Mammary epithelial cell (primary cell): ENCODE measurements at regions not wholly inside any gene's neighbourhood (a gene's known extent, or its start where the extent isn't known, plus 50 kb on each side); places are given as distances from the start of the nearest gene placed in this dataset.

Experiments used
- EZH2 ChIP-seq: IDR thresholded peaks from 2 replicates; pipeline ENCODE4 v1.6.1; 2012; ENCODE audit warnings: low read length, inconsistent platforms, borderline replicate concordance
- TF ChIP-seq, protein P1 (sequence below), 2 donors: IDR thresholded peaks in 1 of 2; conservative IDR thresholded peaks in 1 of 2; 2 replicates each; pipeline ENCODE4 v1.5.1; 2011 to 2012; ENCODE audit warnings: inconsistent platforms in 2 of 2, low read length in 2 of 2, mild to moderate bottlenecking in 2 of 2, control low read depth in 1 of 2, low read depth in 1 of 2; ENCODE audit not compliant: insufficient read depth in 1 of 2; ENCODE audit errors: extremely low read depth in 1 of 2

DNA sequence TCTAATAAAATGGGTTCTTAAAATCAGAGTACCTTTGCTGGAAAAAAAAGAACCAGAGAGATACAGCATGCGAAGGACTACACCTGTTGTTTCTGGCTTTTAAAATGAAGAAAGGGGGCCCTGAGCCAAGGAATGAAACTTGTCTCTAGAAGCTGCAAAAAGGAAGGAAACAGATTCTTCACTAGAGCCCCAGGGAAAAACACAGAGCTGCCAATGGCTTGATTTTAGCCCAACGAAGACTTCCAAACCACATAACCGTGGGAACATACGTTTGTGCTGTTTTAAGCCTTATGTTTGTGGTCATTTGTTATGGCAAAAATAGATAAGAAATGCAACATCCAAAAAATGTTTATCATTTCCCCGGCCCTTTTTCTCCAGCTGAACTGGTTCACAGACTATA lies 780.0 kb downstream of the SORCS1 start:
- TF ChIP-seq, protein P1, sequence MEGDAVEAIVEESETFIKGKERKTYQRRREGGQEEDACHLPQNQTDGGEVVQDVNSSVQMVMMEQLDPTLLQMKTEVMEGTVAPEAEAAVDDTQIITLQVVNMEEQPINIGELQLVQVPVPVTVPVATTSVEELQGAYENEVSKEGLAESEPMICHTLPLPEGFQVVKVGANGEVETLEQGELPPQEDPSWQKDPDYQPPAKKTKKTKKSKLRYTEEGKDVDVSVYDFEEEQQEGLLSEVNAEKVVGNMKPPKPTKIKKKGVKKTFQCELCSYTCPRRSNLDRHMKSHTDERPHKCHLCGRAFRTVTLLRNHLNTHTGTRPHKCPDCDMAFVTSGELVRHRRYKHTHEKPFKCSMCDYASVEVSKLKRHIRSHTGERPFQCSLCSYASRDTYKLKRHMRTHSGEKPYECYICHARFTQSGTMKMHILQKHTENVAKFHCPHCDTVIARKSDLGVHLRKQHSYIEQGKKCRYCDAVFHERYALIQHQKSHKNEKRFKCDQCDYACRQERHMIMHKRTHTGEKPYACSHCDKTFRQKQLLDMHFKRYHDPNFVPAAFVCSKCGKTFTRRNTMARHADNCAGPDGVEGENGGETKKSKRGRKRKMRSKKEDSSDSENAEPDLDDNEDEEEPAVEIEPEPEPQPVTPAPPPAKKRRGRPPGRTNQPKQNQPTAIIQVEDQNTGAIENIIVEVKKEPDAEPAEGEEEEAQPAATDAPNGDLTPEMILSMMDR (conservative IDR thresholded peaks at IDR 0.05 in 1 of 2, IDR thresholded peaks at IDR 0.05 in 1 of 2; ENCODE audit: extremely low read depth in 1 of 2, insufficient read depth in 1 of 2, low read depth in 1 of 2, low read length in 2 of 2) = no peak
- TF ChIP-seq EZH2 = no peak
